NCI-H82 (cell line): ENCODE measurements at regions not wholly inside any gene's neighbourhood (a gene's known extent, or its start where the extent isn't known, plus 50 kb on each side); places are given as distances from the start of the nearest gene placed in this dataset.
"Not testable (repeated sequence)": the region's sequence is repeated elsewhere in the genome, so short reads cannot be mapped to it uniquely, and the experiment has no call there.

Experiments
- DNase-seq: peaks from one replicate; lab custom pipeline; 2025; lab: John Stamatoyannopoulos, UW

DNA sequence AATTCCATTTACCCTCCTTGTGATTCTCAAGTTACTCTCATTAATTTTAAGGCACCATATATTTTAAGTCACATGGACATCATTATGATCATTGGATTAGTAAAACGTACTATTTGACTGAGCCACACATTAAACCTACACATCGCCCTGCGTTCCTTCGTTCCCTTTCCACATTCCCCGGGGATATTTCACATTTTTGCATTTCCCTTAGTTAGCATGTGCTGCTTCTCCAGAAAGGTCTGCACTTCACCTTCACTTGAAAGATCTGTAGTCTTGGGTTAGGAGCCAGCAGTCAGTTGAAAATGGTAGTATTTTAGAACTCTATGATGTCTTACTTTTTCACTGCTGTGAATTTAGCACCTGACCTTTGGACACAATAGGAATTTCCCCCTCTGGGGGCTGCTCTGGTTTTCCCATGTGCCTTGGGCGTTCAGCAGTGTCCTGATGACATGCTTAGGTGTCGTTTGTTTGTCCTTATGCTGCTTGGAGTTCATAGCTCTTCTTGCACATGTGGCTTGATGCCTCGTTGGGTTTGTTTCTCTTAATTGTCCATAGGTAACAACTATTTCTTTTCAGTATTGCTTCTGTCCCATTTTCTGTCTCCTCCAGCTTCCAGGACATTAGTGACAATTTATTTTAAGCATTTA is 56.9 kb upstream of the NBPF20 start:
- not testable (repeated sequence) for DNase-seq

DNA sequence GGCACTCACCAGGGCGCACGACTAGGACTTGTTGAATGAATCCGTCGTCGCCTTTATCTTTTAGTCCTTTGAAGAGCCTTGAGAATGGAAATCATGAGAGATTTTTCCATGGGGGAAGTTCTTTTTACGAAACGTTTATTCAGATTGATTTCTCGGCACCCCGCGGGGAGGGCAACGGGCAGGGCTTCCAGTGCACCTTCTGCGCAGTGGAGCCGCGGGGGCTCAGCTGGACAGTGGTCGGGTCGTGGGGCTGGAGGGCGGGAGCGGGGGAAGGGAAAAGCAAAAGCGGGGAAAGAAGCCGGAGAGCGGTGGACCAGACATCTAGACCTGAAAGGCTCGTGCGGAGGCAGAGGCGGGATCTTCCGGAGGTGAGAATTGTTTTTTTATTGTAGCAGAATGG is 50.6 kb upstream of the NBPF20 start:
- DNase-seq: not testable (repeated sequence)

DNA sequence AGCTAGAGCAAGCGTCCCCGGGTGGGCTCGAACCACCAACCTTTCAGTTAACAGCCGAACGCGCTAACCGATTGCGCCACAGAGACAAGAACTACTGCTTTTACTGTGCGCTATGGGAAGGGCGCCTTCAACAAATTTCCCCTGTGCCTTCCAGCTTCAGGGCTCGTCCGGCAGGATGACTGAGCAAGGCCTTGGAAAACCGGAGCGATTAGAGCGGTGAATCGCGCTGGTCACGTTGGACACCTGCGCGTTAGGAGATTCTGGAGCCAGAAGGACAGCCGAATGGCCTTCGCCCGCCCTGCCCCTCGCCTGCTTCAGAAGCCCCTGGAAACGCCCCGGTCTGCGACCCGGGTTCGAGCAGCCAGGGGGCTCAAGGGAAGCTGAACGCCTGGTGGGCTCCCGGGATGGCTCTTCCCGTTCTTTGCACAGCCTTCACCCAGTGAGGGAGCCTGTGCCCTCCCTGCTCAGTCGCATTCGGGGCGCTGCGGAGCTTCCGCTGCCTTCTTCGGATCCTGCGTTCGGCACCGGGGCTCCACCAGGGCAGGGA is 50.0 kb upstream of the NBPF20 start:
- DNase-seq: not testable (repeated sequence)
